Epithelial cell of esophagus (primary cell): ENCODE measurements at regions not wholly inside any gene's neighbourhood (a gene's known extent, or its start where the extent isn't known, plus 50 kb on each side); places are given as distances from the start of the nearest gene placed in this dataset.

ENCODE experiments used
- DNase-seq: peaks from one replicate; pipeline ENCODE4 v3.0.0; 2010; ENCODE audit warnings: low read depth
- H3K4me3 ChIP-seq: 2 replicates; pipeline ENCODE4 v1.5.1; 2011; ENCODE audit warnings: mild to moderate bottlenecking, low read length, control low read depth
- CTCF ChIP-seq: IDR thresholded peaks from 2 replicates; pipeline ENCODE4 v1.5.1; 2011; ENCODE audit warnings: low read depth, mild to moderate bottlenecking, low read length, control low read depth, inconsistent platforms; ENCODE audit not compliant: insufficient read depth; ENCODE audit errors: missing control alignments

- H3K4me3 ChIP-seq: no peak overlapping the region
- DNase-seq: no peak
- no peak for TF ChIP-seq CTCF
Observed at GRCh38 chr13:53953183-53953582, 924.6 kb downstream of the OLFM4 start.
